Heart left ventricle (tissue), 13 donors: ENCODE measurements at regions not wholly inside any gene's neighbourhood (a gene's known extent, or its start where the extent isn't known, plus 50 kb on each side); places are given as distances from the start of the nearest gene placed in this dataset.

Experiments
- POLR2A ChIP-seq, 2 donors: fragments of 450-650 bp; IDR thresholded peaks; one replicate each; pipeline ENCODE4 v1.6.1; 2017; ENCODE audit warnings: antibody characterized with exemption in 2 of 2, mild to moderate bottlenecking in 2 of 2, moderate library complexity in 2 of 2
- TF ChIP-seq, protein P1 (sequence below), 12 donors: fragments of 200-600 bp; sonication (generic) in 4 of 12; IDR thresholded peaks; one replicate each; pipeline versions ENCODE4 v1.5.0 to v1.8.0; 2018 to 2022; ENCODE audit warnings: antibody characterized with exemption in 12 of 12, mild to moderate bottlenecking in 5 of 12
- donor health status: ischemic (EF 13 %, LVEDD 7.1; RV severe dilation, severe dysfunction).
- donor health status: DM: no; HTN: yes; CAD: no.
- donor health status: DM: no; HTN: no; CAD: no.
- donor health status: ischemic (EF 25% LVEDD 6.9; RV normal size, moderate dysfunction).
- donor health status: ischemic (EF 25% LVEDD 5.7; RV mildly dilated, moderate dysfunction).
- donor health status: ischemic (EF 35%, LVEDD 5.7; RV mildly dilated, moderate dysfunction).
- donor health status: nonischemic (EF 11% LVEDD 7.7; RV severe dilation, severe dysfunction).
- donor health status: DM: yes; HTN: yes; CAD: no.
- donor health status: PGD.
- donor health status: ischemic (EF 29% LVEDD 5.4; RV normal size, mild dysfunction).
- donor health status: nonischemic (EF 23%, LVEDD 6.1; RV moderate dilation, normal function).

DNA sequence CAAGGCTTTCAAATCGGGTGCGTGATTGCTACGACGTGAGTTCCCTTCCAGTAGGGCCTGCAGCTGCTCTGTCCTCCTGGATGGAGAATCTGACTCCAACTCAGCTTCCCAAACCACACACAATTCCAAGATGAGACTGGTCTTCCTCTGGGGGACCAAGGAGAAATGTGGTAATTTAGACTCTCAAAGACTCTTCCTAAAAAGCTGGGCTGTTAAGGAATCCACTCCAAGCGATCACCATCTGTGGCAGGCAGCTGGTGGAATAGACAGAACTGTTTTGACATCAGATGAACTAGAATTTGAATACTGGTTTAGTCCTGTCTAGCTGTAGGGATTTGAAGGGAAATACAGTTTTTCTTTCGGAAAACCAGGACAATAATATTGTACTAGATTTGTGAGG lies 130.7 kb upstream of the KLF4 start:
- TF ChIP-seq, protein P1, sequence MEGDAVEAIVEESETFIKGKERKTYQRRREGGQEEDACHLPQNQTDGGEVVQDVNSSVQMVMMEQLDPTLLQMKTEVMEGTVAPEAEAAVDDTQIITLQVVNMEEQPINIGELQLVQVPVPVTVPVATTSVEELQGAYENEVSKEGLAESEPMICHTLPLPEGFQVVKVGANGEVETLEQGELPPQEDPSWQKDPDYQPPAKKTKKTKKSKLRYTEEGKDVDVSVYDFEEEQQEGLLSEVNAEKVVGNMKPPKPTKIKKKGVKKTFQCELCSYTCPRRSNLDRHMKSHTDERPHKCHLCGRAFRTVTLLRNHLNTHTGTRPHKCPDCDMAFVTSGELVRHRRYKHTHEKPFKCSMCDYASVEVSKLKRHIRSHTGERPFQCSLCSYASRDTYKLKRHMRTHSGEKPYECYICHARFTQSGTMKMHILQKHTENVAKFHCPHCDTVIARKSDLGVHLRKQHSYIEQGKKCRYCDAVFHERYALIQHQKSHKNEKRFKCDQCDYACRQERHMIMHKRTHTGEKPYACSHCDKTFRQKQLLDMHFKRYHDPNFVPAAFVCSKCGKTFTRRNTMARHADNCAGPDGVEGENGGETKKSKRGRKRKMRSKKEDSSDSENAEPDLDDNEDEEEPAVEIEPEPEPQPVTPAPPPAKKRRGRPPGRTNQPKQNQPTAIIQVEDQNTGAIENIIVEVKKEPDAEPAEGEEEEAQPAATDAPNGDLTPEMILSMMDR (IDR thresholded peaks at IDR 0.05), result no peak
- no peak for TF ChIP-seq POLR2A (IDR thresholded peaks at IDR 0.05)
